Neural progenitor cell (in vitro differentiated cells): ENCODE measurements at regions not wholly inside any gene's neighbourhood (a gene's known extent, or its start where the extent isn't known, plus 50 kb on each side); places are given as distances from the start of the nearest gene placed in this dataset.

Source experiments
- DNase-seq: peaks from one replicate; pipeline ENCODE4 v3.0.0-alpha.2; 2016; ENCODE audit warnings: low spot score
- H2AFZ ChIP-seq: fragments of 200-600 bp; sonication (generic); replicated peaks from 2 replicates; pipeline ENCODE4 v1.6.1; 2016; ENCODE audit warnings: antibody characterized with exemption
- H3F3A ChIP-seq: fragments of 200-600 bp; sonication (generic); 2 replicates; pipeline ENCODE4 v1.6.1; 2016; ENCODE audit warnings: antibody characterized with exemption, low read depth
- H3K27ac ChIP-seq: fragments of 200-600 bp; sonication (generic); 2 replicates; pipeline ENCODE4 v1.5.1; 2016; ENCODE audit warnings: mild to moderate bottlenecking
- H3K27me3 ChIP-seq: fragments of 200-600 bp; sonication (generic); 2 replicates; pipeline ENCODE4 v1.6.1; 2016; ENCODE audit warnings: mild to moderate bottlenecking, moderate library complexity
- H3K36me3 ChIP-seq: fragments of 200-600 bp; sonication (generic); 2 replicates; pipeline ENCODE4 v1.5.1; 2016
- H3K4me1 ChIP-seq: fragments of 200-600 bp; sonication (generic); 2 replicates; pipeline ENCODE4 v1.6.1; 2016; ENCODE audit warnings: mixed run types
- H3K4me2 ChIP-seq: fragments of 200-600 bp; sonication (generic); 2 replicates; pipeline ENCODE4 v1.6.1; 2016
- H3K4me3 ChIP-seq: fragments of 200-600 bp; sonication (generic); 2 replicates; pipeline ENCODE4 v1.5.1; 2016
- H3K79me2 ChIP-seq: fragments of 200-600 bp; sonication (generic); 2 replicates; pipeline ENCODE4 v1.6.1; 2016; ENCODE audit warnings: low read depth
- H3K9ac ChIP-seq: fragments of 200-600 bp; sonication (generic); 2 replicates; pipeline ENCODE4 v1.6.1; 2016
- H3K9me3 ChIP-seq: fragments of 200-600 bp; sonication (generic); 2 replicates; pipeline ENCODE4 v1.5.1; 2016; ENCODE audit warnings: low read depth
- H4K20me1 ChIP-seq: fragments of 200-600 bp; sonication (generic); 2 replicates; pipeline ENCODE4 v1.6.1; 2016; ENCODE audit warnings: low read depth
- H3K27ac Mint-ChIP-seq: 3 replicates; pipeline ENCODE4 v1.8.0; 2021; ENCODE audit warnings: mixed read lengths
- H3K27me3 Mint-ChIP-seq: 2 replicates; pipeline ENCODE4 v1.8.0; 2022; ENCODE audit warnings: low read depth, mild to moderate bottlenecking, inconsistent platforms, moderate library complexity, mixed read lengths; ENCODE audit not compliant: insufficient read depth
- H3K36me3 Mint-ChIP-seq: 3 replicates; pipeline ENCODE4 v1.8.0; 2021; ENCODE audit warnings: mixed read lengths
- H3K4me1 Mint-ChIP-seq: 3 replicates; pipeline ENCODE4 v1.8.0; 2021; ENCODE audit warnings: mixed read lengths
- H3K4me3 Mint-ChIP-seq: 3 replicates; pipeline ENCODE4 v1.8.0; 2021; ENCODE audit warnings: mild to moderate bottlenecking, moderate library complexity, mixed read lengths
- H3K9me3 Mint-ChIP-seq: 3 replicates; pipeline ENCODE4 v1.8.0; 2020; ENCODE audit warnings: mixed read lengths
- EZH2 ChIP-seq: fragments of 200-600 bp; sonication (generic); IDR thresholded peaks from 2 replicates; pipeline ENCODE4 v1.6.1; 2017; ENCODE audit warnings: antibody characterized with exemption, mild to moderate bottlenecking, moderate library complexity
- EZH2phosphoT487 ChIP-seq: fragments of 200-600 bp; sonication (generic); IDR thresholded peaks from 2 replicates; pipeline ENCODE4 v1.6.1; 2017; ENCODE audit warnings: antibody characterized with exemption
- TF ChIP-seq, protein P1 (sequence below): fragments of 200-600 bp; sonication (generic); IDR thresholded peaks from 2 replicates; pipeline ENCODE4 v1.5.1; 2017; ENCODE audit warnings: antibody characterized with exemption, mild to moderate bottlenecking

DNA sequence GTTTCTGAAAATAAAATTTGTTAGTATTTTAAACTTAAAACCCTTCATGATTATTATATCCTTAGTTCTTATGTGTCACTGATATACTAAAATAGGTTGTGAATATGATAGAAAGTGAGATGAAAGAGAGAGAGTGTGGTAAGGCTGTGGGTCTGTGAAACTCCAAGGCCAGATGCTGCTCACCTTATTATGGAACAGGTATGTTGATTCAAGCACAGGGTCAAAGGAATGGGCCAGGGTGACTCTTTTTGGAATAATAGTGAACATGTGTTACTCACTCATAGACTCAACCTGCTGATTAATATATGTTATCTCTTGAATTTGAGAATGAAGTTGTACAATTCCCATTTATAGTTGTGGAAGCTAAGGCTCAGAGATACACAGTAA lies 70.7 kb upstream of the FN1 start:
- Histone ChIP-seq H3K36me3 (no peaks in the 10 kb centered on the region), H3K79me2 (no peaks in the 10 kb centered on the region), H3K4me1 (no peaks in the 10 kb centered on the region), H3K27ac (no peak overlapping the region), H3K27me3 (no peaks in the 10 kb centered on the region), H3K4me3 (no peak overlapping the region), H3K9ac (no peak overlapping the region), H3F3A (no peaks in the 10 kb centered on the region), H3K9me3 (no peaks in the 10 kb centered on the region), H3K4me2 (no peak overlapping the region), H4K20me1 (no peaks in the 10 kb centered on the region), H2AFZ (no peak overlapping the region)
- H3K36me3 Mint-ChIP-seq, result no peaks in the 10 kb centered on the region
- H3K4me3 Mint-ChIP-seq, result no peak overlapping the region
- peaks cover 14% of the 10 kb centered on the region for H3K4me1 Mint-ChIP-seq
- H3K27ac Mint-ChIP-seq, result no peak overlapping the region
- no peaks in the 10 kb centered on the region for H3K9me3 Mint-ChIP-seq
- DNase-seq, result no peak
- H3K27me3 Mint-ChIP-seq, result no peaks in the 10 kb centered on the region
- no peak for TF ChIP-seq EZH2phosphoT487
- TF ChIP-seq, protein P1, sequence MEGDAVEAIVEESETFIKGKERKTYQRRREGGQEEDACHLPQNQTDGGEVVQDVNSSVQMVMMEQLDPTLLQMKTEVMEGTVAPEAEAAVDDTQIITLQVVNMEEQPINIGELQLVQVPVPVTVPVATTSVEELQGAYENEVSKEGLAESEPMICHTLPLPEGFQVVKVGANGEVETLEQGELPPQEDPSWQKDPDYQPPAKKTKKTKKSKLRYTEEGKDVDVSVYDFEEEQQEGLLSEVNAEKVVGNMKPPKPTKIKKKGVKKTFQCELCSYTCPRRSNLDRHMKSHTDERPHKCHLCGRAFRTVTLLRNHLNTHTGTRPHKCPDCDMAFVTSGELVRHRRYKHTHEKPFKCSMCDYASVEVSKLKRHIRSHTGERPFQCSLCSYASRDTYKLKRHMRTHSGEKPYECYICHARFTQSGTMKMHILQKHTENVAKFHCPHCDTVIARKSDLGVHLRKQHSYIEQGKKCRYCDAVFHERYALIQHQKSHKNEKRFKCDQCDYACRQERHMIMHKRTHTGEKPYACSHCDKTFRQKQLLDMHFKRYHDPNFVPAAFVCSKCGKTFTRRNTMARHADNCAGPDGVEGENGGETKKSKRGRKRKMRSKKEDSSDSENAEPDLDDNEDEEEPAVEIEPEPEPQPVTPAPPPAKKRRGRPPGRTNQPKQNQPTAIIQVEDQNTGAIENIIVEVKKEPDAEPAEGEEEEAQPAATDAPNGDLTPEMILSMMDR, result no peak
- TF ChIP-seq EZH2, result no peak

DNA sequence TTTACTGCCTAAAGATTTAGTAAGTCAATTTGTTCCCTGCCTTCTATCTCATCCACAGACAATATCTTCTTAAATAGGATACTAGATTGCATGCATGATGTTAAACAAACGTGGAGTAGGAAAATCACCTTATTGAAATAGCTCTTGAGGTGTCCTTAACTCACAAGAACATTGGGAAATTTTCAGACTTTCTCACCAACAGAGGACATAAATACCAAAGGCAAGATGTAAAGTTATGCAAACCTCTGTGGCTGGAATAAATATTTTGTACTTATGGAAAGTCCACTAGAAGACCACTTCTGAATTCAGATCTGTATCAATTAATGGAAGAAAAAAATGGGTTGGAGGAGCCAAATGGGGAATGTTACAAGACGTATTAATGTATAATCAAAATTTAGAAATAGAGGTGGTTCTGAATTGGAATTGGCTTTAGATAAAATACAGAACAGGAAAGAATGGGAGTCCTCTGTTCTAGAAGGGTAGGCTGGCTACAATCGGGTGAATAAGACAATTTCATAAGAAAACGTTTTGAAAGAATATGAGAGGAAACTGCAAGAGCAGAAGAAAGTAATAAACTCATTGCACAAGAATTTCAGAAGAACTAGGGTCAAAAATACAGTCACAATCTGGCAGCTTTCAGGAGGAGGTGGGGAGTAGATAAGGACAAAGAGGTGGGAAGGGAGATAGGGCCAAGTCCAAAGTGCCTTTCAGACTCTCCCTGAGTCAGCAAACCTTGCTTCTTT lies 69.3 kb upstream of the FN1 start:
- Histone ChIP-seq H3K79me2 (no peaks in the 10 kb centered on the region), H2AFZ (no peak overlapping the region), H3K27ac (no peak overlapping the region), H3K9me3 (no peaks in the 10 kb centered on the region), H3K27me3 (no peaks in the 10 kb centered on the region), H3K4me1 (no peaks in the 10 kb centered on the region), H3K9ac (no peak overlapping the region), H3K4me3 (no peak overlapping the region), H4K20me1 (no peaks in the 10 kb centered on the region), H3F3A (no peaks in the 10 kb centered on the region), H3K4me2 (no peak overlapping the region), H3K36me3 (no peaks in the 10 kb centered on the region)
- DNase-seq, result no peak
- peaks cover 14% of the 10 kb centered on the region for H3K4me1 Mint-ChIP-seq
- no peaks in the 10 kb centered on the region for H3K36me3 Mint-ChIP-seq
- TF ChIP-seq EZH2phosphoT487, result no peak
- TF ChIP-seq, protein P1, result no peak
- TF ChIP-seq EZH2, result no peak
- H3K27ac Mint-ChIP-seq, result no peak overlapping the region
- H3K27me3 Mint-ChIP-seq, result no peaks in the 10 kb centered on the region
- no peak overlapping the region for H3K4me3 Mint-ChIP-seq
- H3K9me3 Mint-ChIP-seq, result no peaks in the 10 kb centered on the region

DNA sequence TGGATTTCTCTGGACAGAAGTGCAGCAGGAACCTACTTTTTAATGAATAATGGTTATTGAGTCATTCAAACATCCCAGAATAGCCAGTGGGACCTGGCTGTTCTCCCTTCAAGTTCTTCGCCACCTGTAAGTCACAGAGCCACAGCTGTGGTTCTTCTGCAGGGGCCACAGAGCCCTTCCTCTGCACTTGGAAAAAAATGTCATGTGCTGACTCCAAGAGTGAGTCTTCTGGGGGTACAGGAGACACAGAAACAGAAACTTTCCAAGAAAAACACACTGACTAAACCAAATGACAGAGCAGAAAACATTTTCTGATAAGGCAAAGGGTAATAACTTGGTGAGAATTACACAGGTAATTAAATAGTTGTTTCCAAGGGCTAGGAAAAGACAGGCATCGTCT lies 68.7 kb upstream of the FN1 start:
- TF ChIP-seq EZH2phosphoT487, result no peak
- TF ChIP-seq, protein P1, result no peak
- TF ChIP-seq EZH2, result no peak
- Histone ChIP-seq H3K79me2 (no peaks in the 10 kb centered on the region), H3K4me3 (no peak overlapping the region), H3K4me2 (no peak overlapping the region), H3F3A (no peaks in the 10 kb centered on the region), H3K9me3 (no peaks in the 10 kb centered on the region), H4K20me1 (no peaks in the 10 kb centered on the region), H2AFZ (no peak overlapping the region), H3K27me3 (no peaks in the 10 kb centered on the region), H3K36me3 (no peaks in the 10 kb centered on the region), H3K4me1 (no peaks in the 10 kb centered on the region), H3K9ac (no peak overlapping the region), H3K27ac (no peak overlapping the region)
- no peak for DNase-seq
- Mint-ChIP-seq H3K27me3 (no peaks in the 10 kb centered on the region), H3K4me1 (peaks cover 14% of the 10 kb centered on the region), H3K36me3 (no peaks in the 10 kb centered on the region), H3K9me3 (no peaks in the 10 kb centered on the region), H3K4me3 (no peak overlapping the region), H3K27ac (no peak overlapping the region)
